DOHH2 (cell line): ENCODE measurements at regions not wholly inside any gene's neighbourhood (a gene's known extent, or its start where the extent isn't known, plus 50 kb on each side); places are given as distances from the start of the nearest gene placed in this dataset.
"Not testable (repeated sequence)": the region's sequence is repeated elsewhere in the genome, so short reads cannot be mapped to it uniquely, and the experiment has no call there.

ENCODE experiments used
- H3F3A ChIP-seq: fragments of 200-600 bp; sonication (generic), shearing (Covaris generic); 2 replicates; pipeline ENCODE4 v1.6.0; 2016; ENCODE audit warnings: antibody characterized with exemption, mild to moderate bottlenecking; ENCODE audit not compliant: control insufficient read depth, insufficient read depth
- H3K27ac ChIP-seq: fragments of 200-600 bp; sonication (generic); 2 replicates; pipeline ENCODE4 v1.5.1; 2014; ENCODE audit warnings: low read depth, mild to moderate bottlenecking, low read length, moderate library complexity
- H3K27me3 ChIP-seq: fragments of 200-600 bp; sonication (generic); 2 replicates; pipeline ENCODE4 v1.6.1; 2014; ENCODE audit warnings: mild to moderate bottlenecking, low read length, mixed read lengths; ENCODE audit not compliant: control insufficient read depth
- H3K36me3 ChIP-seq: fragments of 200-600 bp; sonication (generic); 2 replicates; pipeline ENCODE4 v1.6.1; 2014; ENCODE audit warnings: mild to moderate bottlenecking, low read length, moderate library complexity, mixed read lengths; ENCODE audit not compliant: control insufficient read depth
- H3K4me1 ChIP-seq: fragments of 200-600 bp; sonication (generic); 2 replicates; pipeline ENCODE4 v1.6.1; 2014; ENCODE audit warnings: mild to moderate bottlenecking, low read length, mixed read lengths; ENCODE audit not compliant: control insufficient read depth
- H3K4me2 ChIP-seq: fragments of 200-600 bp; sonication (generic); 2 replicates; pipeline ENCODE4 v1.6.0; 2014; ENCODE audit warnings: mild to moderate bottlenecking, low read length, moderate library complexity
- H3K4me3 ChIP-seq: fragments of 200-600 bp; sonication (generic); 2 replicates; pipeline ENCODE4 v1.5.1; 2014; ENCODE audit warnings: mild to moderate bottlenecking, low read length, mixed read lengths
- H3K79me2 ChIP-seq: fragments of 200-600 bp; sonication (generic); 2 replicates; pipeline ENCODE4 v1.6.1; 2014; ENCODE audit warnings: mild to moderate bottlenecking, low read length, mixed read lengths; ENCODE audit not compliant: control insufficient read depth
- H3K9me2 ChIP-seq: fragments of 200-600 bp; sonication (generic); replicated peaks from 2 replicates; pipeline ENCODE4 v1.6.1; 2014; ENCODE audit warnings: mild to moderate bottlenecking, low read length, mixed read lengths; ENCODE audit not compliant: control insufficient read depth
- H3K9me3 ChIP-seq: fragments of 200-600 bp; sonication (generic); 2 replicates; pipeline ENCODE4 v1.6.1; 2014; ENCODE audit warnings: antibody characterized with exemption, low read length, mixed read lengths; ENCODE audit not compliant: control insufficient read depth, insufficient read depth
- H4K20me1 ChIP-seq: fragments of 200-600 bp; sonication (generic); 2 replicates; pipeline ENCODE4 v1.6.0; 2014; ENCODE audit warnings: low read depth, mild to moderate bottlenecking, antibody characterized with exemption, low read length, moderate library complexity; ENCODE audit not compliant: control insufficient read depth, insufficient read depth
- CTCF ChIP-seq: fragments of 200-600 bp; sonication (generic); IDR thresholded peaks from one replicate; pipeline ENCODE4 v1.5.1; 2014; ENCODE audit warnings: antibody characterized with exemption, mild to moderate bottlenecking, low read depth, low read length; ENCODE audit not compliant: poor library complexity, severe bottlenecking
- EZH2phosphoT487 ChIP-seq: fragments of 200-600 bp; sonication (generic); IDR thresholded peaks from 2 replicates; pipeline ENCODE4 v1.6.1; 2017; ENCODE audit warnings: borderline replicate concordance, mild to moderate bottlenecking, antibody characterized with exemption, low read length, moderate library complexity, mixed read lengths

- H3K4me1 ChIP-seq: no peaks in the 10 kb centered on the region
- no peaks in the 10 kb centered on the region for H3K36me3 ChIP-seq
- TF ChIP-seq CTCF: no peak
- no peak for TF ChIP-seq EZH2phosphoT487
- no peaks in the 10 kb centered on the region for H3K79me2 ChIP-seq
- H3K27ac ChIP-seq: no peak overlapping the region
- no peaks in the 10 kb centered on the region for H3K9me2 ChIP-seq
- no peaks in the 10 kb centered on the region for H3K27me3 ChIP-seq
- H3F3A ChIP-seq: no peaks in the 10 kb centered on the region
- H3K4me3 ChIP-seq: no peak overlapping the region
- no peak overlapping the region for H3K4me2 ChIP-seq
- H4K20me1 ChIP-seq: no peaks in the 10 kb centered on the region
- H3K9me3 ChIP-seq: no peaks in the 10 kb centered on the region
Observed at GRCh38 chr10:90112681-90113080, 411.3 kb downstream of the KIF20B start.

GRCh38 chr10:90118567-90118966, 417.2 kb downstream of the KIF20B start:
- H3K9me2 ChIP-seq, H3K4me3 ChIP-seq, H3K79me2 ChIP-seq, H3K9me3 ChIP-seq, H3K27me3 ChIP-seq, H3K4me1 ChIP-seq, H3K36me3 ChIP-seq, H3K27ac ChIP-seq, H3K4me2 ChIP-seq, H4K20me1 ChIP-seq, H3F3A ChIP-seq: not testable (repeated sequence)

GRCh38 chr10:90119631-90120280, 418.4 kb downstream of the KIF20B start:
- not testable (repeated sequence) for H3K4me2 ChIP-seq, H3K4me1 ChIP-seq, H3K9me3 ChIP-seq, H3F3A ChIP-seq, H3K27me3 ChIP-seq, H3K9me2 ChIP-seq, H3K79me2 ChIP-seq, H4K20me1 ChIP-seq, H3K4me3 ChIP-seq, H3K36me3 ChIP-seq, H3K27ac ChIP-seq

- Histone ChIP-seq H3K4me1 (no peaks in the 10 kb centered on the region), H3K9me2 (no peaks in the 10 kb centered on the region), H3K4me2 (no peak overlapping the region), H3K27ac (no peak overlapping the region), H3K27me3 (no peaks in the 10 kb centered on the region), H4K20me1 (no peaks in the 10 kb centered on the region), H3K36me3 (no peaks in the 10 kb centered on the region), H3K79me2 (no peaks in the 10 kb centered on the region), H3K9me3 (no peaks in the 10 kb centered on the region), H3F3A (no peaks in the 10 kb centered on the region), H3K4me3 (no peak overlapping the region)
- TF ChIP-seq EZH2phosphoT487: no peak
- no peak for TF ChIP-seq CTCF
Observed at GRCh38 chr10:90125456-90126255, 424.3 kb downstream of the KIF20B start.
